ENCODE measurements at regions not wholly inside any gene's neighbourhood (a gene's known extent, or its start where the extent isn't known, plus 50 kb on each side); places are given as distances from the start of the nearest gene placed in this dataset.

DNA sequence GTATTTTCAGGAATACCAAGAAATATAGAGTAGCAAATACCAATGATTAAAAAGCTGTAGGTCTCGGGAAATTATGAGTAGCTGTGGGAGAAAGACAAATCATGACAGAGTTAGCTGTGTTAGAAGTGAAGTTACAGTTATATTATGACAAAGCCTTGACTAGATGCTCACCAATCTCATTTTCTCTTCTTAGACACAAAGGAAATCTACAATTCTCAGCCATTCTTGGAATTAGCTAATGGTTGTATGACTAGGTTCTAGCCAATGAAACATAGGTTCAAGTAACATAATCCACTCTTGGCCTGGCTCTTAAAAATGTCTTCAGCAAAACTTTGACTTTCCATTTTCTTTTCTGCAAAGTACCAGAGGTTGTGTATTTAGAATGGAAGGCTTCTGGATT is 228.8 kb upstream of the MTPN start:
- no peak overlapping the region for H3K4me3 ChIP-seq (ENCODE audit: low read depth, low read length)
- TF ChIP-seq, protein P1, sequence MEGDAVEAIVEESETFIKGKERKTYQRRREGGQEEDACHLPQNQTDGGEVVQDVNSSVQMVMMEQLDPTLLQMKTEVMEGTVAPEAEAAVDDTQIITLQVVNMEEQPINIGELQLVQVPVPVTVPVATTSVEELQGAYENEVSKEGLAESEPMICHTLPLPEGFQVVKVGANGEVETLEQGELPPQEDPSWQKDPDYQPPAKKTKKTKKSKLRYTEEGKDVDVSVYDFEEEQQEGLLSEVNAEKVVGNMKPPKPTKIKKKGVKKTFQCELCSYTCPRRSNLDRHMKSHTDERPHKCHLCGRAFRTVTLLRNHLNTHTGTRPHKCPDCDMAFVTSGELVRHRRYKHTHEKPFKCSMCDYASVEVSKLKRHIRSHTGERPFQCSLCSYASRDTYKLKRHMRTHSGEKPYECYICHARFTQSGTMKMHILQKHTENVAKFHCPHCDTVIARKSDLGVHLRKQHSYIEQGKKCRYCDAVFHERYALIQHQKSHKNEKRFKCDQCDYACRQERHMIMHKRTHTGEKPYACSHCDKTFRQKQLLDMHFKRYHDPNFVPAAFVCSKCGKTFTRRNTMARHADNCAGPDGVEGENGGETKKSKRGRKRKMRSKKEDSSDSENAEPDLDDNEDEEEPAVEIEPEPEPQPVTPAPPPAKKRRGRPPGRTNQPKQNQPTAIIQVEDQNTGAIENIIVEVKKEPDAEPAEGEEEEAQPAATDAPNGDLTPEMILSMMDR (IDR thresholded peaks at IDR 0.05; ENCODE audit: insufficient read depth, low read depth, low read length, missing control alignments): no peak
- DNase-seq (ENCODE audit: low read depth): no peak

- no peak for DNase-seq (ENCODE audit: low read depth)
- TF ChIP-seq, protein P1 (IDR thresholded peaks at IDR 0.05; ENCODE audit: insufficient read depth, low read depth, low read length, missing control alignments): no peak
- no peak overlapping the region for H3K4me3 ChIP-seq (ENCODE audit: low read depth, low read length)
These were observed 221.0 kb upstream of the MTPN start for GRCh38 chr7:136198168-136198567.

- TF ChIP-seq, protein P1 (IDR thresholded peaks at IDR 0.05; ENCODE audit: insufficient read depth, low read depth, low read length, missing control alignments): no peak
- no peak overlapping the region for H3K4me3 ChIP-seq (ENCODE audit: low read depth, low read length)
- DNase-seq (ENCODE audit: low read depth): no peak
These were observed 217.7 kb upstream of the MTPN start for GRCh38 chr7:136194878-136195277.

- TF ChIP-seq, protein P1 (IDR thresholded peaks at IDR 0.05; ENCODE audit: insufficient read depth, low read depth, low read length, missing control alignments): no peak
- no peak overlapping the region for H3K4me3 ChIP-seq (ENCODE audit: low read depth, low read length)
- DNase-seq (ENCODE audit: low read depth): no peak
These were observed 216.8 kb upstream of the MTPN start for GRCh38 chr7:136193940-136194339.

DNA sequence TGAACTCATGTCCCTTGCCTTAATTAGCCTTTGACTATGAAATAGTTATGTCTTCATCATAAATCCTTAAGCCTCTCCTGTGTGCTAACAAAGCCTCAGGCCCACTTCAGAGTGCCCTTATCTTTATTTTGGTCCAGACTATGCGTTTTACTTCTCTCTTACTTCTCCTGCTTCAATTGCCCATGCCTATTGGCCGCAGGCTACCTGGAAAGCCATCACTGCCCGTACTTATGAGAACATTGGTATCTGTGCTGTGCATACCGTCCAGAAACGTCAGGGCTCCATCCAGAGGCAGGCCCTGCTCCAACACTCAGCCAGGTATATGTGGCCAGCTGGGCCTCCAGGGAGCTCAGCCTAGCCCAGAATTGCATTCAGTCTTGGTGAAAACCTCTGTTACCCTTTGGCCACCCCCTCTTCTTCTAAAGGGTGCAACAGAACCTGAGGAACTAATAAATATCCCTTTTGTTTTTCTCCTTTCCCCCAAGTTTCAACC is 212.4 kb upstream of the MTPN start:
- no peak overlapping the region for H3K4me3 ChIP-seq (ENCODE audit: low read depth, low read length)
- no peak for DNase-seq (ENCODE audit: low read depth)
- TF ChIP-seq, protein P1 (IDR thresholded peaks at IDR 0.05; ENCODE audit: insufficient read depth, low read depth, low read length, missing control alignments): no peak

- no peak overlapping the region for H3K4me3 ChIP-seq (ENCODE audit: low read depth, low read length)
- TF ChIP-seq, protein P1 (IDR thresholded peaks at IDR 0.05; ENCODE audit: insufficient read depth, low read depth, low read length, missing control alignments): no peak
- DNase-seq (ENCODE audit: low read depth): no peak
These were observed 209.1 kb upstream of the MTPN start for GRCh38 chr7:136186281-136186680.

GRCh38 chr7:136184719-136185118 is 207.6 kb upstream of the MTPN start:
- H3K4me3 ChIP-seq (ENCODE audit: low read depth, low read length): no peak overlapping the region
- TF ChIP-seq, protein P1 (IDR thresholded peaks at IDR 0.05; ENCODE audit: insufficient read depth, low read depth, low read length, missing control alignments): no peak
- DNase-seq (ENCODE audit: low read depth): no peak

Measured in GM12865 (cell line).